ENCODE measurements at regions not wholly inside any gene's neighbourhood (a gene's known extent, or its start where the extent isn't known, plus 50 kb on each side); places are given as distances from the start of the nearest gene placed in this dataset.

GRCh38 chr2:223161873-223162458, 110.0 kb downstream of the KCNE4 start:
- Histone ChIP-seq H3K36me3 (no peaks in the 10 kb centered on the region), H3K4me3 (no peak overlapping the region), H3K27me3 (ENCODE audit: low read depth) (no peaks in the 10 kb centered on the region), H3K4me1 (no peaks in the 10 kb centered on the region), H3K27ac (replicated peaks) (no peak overlapping the region), H3K9me3 (replicated peaks) (no peaks in the 10 kb centered on the region)
- intact Hi-C loops (cut with micrococcal nuclease), result no loop called here
- TF ChIP-seq CTCF (IDR thresholded peaks at IDR 0.05; ENCODE audit: borderline replicate concordance), result no peak
- DNase-seq, result no peak

GRCh38 chr2:223165423-223166214, 113.6 kb downstream of the KCNE4 start:
- Histone ChIP-seq H3K4me3 (no peak overlapping the region), H3K27me3 (ENCODE audit: low read depth) (no peaks in the 10 kb centered on the region), H3K36me3 (no peaks in the 10 kb centered on the region), H3K9me3 (replicated peaks) (no peaks in the 10 kb centered on the region), H3K4me1 (no peaks in the 10 kb centered on the region), H3K27ac (replicated peaks) (no peak overlapping the region)
- intact Hi-C loops (cut with micrococcal nuclease), result no loop called here
- no peak for DNase-seq
- TF ChIP-seq CTCF (IDR thresholded peaks at IDR 0.05; ENCODE audit: borderline replicate concordance), result no peak

- H3K9me3 ChIP-seq (replicated peaks), result no peaks in the 10 kb centered on the region
- no peaks in the 10 kb centered on the region for H3K27me3 ChIP-seq (ENCODE audit: low read depth)
- DNase-seq, result no peak
- no peaks in the 10 kb centered on the region for H3K36me3 ChIP-seq
- intact Hi-C loops (cut with micrococcal nuclease), result no loop called here
- TF ChIP-seq CTCF (IDR thresholded peaks at IDR 0.05; ENCODE audit: borderline replicate concordance), result no peak
- no peak overlapping the region for H3K27ac ChIP-seq (replicated peaks)
- H3K4me3 ChIP-seq, result no peak overlapping the region
- H3K4me1 ChIP-seq, result no peaks in the 10 kb centered on the region
Observed at GRCh38 chr2:223166215-223166493, 114.2 kb downstream of the KCNE4 start.

- Histone ChIP-seq H3K27ac (replicated peaks) (no peak overlapping the region), H3K36me3 (no peaks in the 10 kb centered on the region), H3K4me3 (no peak overlapping the region), H3K9me3 (replicated peaks) (no peaks in the 10 kb centered on the region), H3K27me3 (ENCODE audit: low read depth) (no peaks in the 10 kb centered on the region), H3K4me1 (no peaks in the 10 kb centered on the region)
- intact Hi-C loops (cut with micrococcal nuclease), result no loop called here
- DNase-seq, result no peak
- TF ChIP-seq CTCF (IDR thresholded peaks at IDR 0.05; ENCODE audit: borderline replicate concordance), result no peak
Observed at GRCh38 chr2:223166983-223167650, 115.1 kb downstream of the KCNE4 start.

- Histone ChIP-seq H3K36me3 (no peaks in the 10 kb centered on the region), H3K4me3 (no peak overlapping the region), H3K9me3 (replicated peaks) (no peaks in the 10 kb centered on the region), H3K27me3 (ENCODE audit: low read depth) (peaks cover 3% of the 10 kb centered on the region), H3K4me1 (no peaks in the 10 kb centered on the region), H3K27ac (replicated peaks) (no peak overlapping the region)
- no peak for TF ChIP-seq CTCF (IDR thresholded peaks at IDR 0.05; ENCODE audit: borderline replicate concordance)
- intact Hi-C loops (cut with micrococcal nuclease), result no loop called here
- no peak for DNase-seq
Observed at GRCh38 chr2:223169830-223170605, 118.0 kb downstream of the KCNE4 start.
